Activated naive CD4-positive, alpha-beta T cell treated with anti-CD3 and anti-CD28 coated beads, Interleukin-2, amount 10 ng/mL, durations not matched to agents 7 days and 5 days (primary cell): ENCODE measurements at regions not wholly inside any gene's neighbourhood (a gene's known extent, or its start where the extent isn't known, plus 50 kb on each side); places are given as distances from the start of the nearest gene placed in this dataset.
A peak's percentile ranks its signal among the peaks of the same experiment; 100 is the strongest.

Experiments used
- CTCF ChIA-PET: fragments of 350-600 bp; sonication (Branson Sonifier 250); formaldehyde crosslinking; loops from one replicate; lab custom pipeline; 2021; ENCODE audit warnings: antibody characterized with exemption; lab: Charles Lee
- DNase-seq: peaks from one replicate; pipeline ENCODE4 v3.0.0-alpha.2; 2020
- H3K27ac Mint-ChIP-seq: one replicate; pipeline ENCODE4 v1.8.0; 2021; ENCODE audit warnings: mild to moderate bottlenecking, moderate library complexity, mixed read lengths
- H3K27me3 Mint-ChIP-seq: one replicate; pipeline ENCODE4 v1.8.0; 2021; ENCODE audit warnings: mild to moderate bottlenecking, mixed read lengths
- H3K36me3 Mint-ChIP-seq: one replicate; pipeline ENCODE4 v1.8.0; 2021; ENCODE audit warnings: mixed read lengths
- H3K4me1 Mint-ChIP-seq: one replicate; pipeline ENCODE4 v1.8.0; 2021; ENCODE audit warnings: mixed read lengths
- H3K4me3 Mint-ChIP-seq: one replicate; pipeline ENCODE4 v1.8.0; 2021; ENCODE audit warnings: mild to moderate bottlenecking, moderate library complexity, mixed read lengths
- H3K9me3 Mint-ChIP-seq: one replicate; pipeline ENCODE4 v1.8.0; 2021; ENCODE audit warnings: mixed read lengths

DNA sequence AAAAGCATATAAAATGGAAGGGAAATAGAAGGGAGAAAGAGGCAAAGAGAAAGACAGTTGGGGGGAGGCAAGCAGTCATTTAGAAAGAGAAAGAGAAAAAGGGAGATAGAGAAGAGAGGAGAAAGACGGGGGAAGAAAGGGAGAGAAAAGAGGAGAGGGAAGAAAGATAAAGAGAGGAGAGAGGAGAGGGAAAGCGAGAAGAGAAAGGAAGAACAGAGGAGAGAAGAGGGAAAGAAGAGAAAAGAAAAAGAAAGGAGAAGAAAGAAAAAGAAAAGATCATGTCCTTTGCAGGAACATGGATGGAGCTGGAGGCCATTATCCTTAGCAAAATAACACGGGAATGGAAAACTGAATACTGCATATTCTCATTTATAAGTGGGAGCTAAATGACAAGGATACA, 247.7 kb downstream of the MIAT start:
- Mint-ChIP-seq H3K4me3 (no peak overlapping the region), H3K9me3 (no peaks in the 10 kb centered on the region), H3K27ac (no peak overlapping the region), H3K27me3 (peaks cover 63% of the 10 kb centered on the region), H3K4me1 (peaks cover 6% of the 10 kb centered on the region), H3K36me3 (no peaks in the 10 kb centered on the region)
- CTCF ChIA-PET = no interaction called here
- no peak for DNase-seq

DNA sequence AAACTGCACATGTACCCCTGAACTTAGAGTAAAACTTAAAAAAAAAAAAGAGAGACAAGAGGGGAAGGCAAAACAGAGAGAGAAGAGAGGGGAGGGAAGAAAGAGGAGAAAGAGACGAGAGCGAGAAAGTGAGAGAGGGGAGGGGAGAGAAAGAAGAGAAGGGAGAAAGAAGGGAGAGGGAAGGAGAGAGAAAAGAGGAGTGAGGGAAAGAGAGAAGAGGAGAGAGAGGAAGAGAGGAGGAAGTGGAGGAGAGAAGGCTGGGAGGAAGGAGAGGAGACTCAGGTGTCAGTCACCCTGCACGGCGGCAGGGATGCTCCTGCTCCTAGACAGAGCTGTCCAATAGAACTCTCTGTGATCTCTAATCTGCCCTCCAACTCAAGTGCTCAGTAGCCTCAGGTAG, 248.3 kb downstream of the MIAT start:
- Mint-ChIP-seq H3K27ac (no peak overlapping the region), H3K9me3 (no peaks in the 10 kb centered on the region), H3K4me1 (peaks cover 6% of the 10 kb centered on the region), H3K36me3 (no peaks in the 10 kb centered on the region), H3K27me3 (peaks cover 63% of the 10 kb centered on the region), H3K4me3 (no peak overlapping the region)
- no peak for DNase-seq
- CTCF ChIA-PET = no interaction called here

DNA sequence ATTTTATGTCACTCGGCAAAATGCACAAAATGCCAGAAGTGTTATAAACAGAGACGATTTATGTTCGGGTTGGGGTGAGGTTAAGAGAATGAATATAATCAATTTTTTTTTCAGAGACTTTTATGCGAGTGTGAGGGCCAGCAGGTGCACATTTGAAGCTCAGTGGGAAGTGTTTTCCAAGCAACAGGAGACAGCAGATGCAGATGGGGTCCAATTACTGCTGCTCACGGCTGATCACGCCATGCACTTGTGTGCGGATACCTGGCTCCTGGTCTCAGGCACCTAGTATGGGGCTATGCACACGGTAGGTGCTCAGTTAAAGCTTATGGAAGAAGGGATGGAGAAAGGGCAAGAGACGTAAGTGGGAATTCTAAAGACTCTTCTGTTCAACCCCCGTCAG, 249.1 kb downstream of the MIAT start:
- peaks cover 6% of the 10 kb centered on the region for H3K4me1 Mint-ChIP-seq
- H3K27me3 Mint-ChIP-seq = peaks cover 63% of the 10 kb centered on the region
- no peak overlapping the region for H3K27ac Mint-ChIP-seq
- CTCF ChIA-PET = no interaction called here
- H3K9me3 Mint-ChIP-seq = no peaks in the 10 kb centered on the region
- H3K36me3 Mint-ChIP-seq = no peaks in the 10 kb centered on the region
- H3K4me3 Mint-ChIP-seq = no peak overlapping the region
- no peak for DNase-seq

DNA sequence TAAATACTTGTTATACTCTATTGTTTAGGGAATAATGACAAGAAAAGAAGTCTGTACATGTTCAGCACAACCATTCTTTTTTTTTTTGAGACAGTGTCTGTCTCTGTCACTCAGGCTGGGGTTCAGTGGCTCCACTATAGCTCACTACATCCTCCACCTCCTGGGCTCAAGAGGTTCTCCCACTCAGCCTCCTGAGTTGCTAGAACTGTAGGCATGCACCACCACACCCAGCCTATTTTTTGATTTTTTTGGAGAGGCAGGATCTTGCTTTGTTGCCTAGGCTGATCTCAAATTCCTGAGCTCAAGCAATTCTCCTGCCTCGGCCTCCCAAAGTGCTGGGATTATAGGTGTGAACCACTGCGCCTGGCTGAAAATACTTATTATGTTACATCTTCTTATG, 250.0 kb downstream of the MIAT start:
- Mint-ChIP-seq H3K9me3 (no peaks in the 10 kb centered on the region), H3K27ac (no peak overlapping the region), H3K27me3 (peaks cover 57% of the 10 kb centered on the region), H3K4me1 (peaks cover 6% of the 10 kb centered on the region), H3K4me3 (no peak overlapping the region), H3K36me3 (no peaks in the 10 kb centered on the region)
- CTCF ChIA-PET = no interaction called here
- DNase-seq = no peak

DNA sequence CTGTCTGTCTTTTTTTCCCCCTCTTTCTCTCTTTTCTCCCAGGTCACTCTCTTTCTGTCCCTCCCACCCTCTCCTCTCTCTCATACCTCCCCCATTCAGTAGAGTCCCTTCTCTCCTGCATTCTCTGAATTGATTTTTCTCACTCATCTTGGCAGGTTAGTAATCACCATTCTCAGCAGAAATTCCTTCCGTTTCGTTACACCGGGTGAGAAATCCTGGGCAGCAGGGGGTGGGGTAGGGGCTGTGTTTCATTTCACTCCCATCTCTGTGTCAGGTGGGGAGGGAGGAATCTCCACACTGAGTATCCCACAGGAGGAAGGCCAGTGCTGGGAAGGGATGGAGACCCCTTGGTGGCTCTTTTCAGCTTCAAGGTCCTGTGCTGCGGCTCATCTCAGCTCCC, 253.5 kb downstream of the MIAT start:
- no peak overlapping the region for H3K27ac Mint-ChIP-seq
- CTCF ChIA-PET = no interaction called here
- no peak for DNase-seq
- no peaks in the 10 kb centered on the region for H3K4me1 Mint-ChIP-seq
- no peak overlapping the region for H3K4me3 Mint-ChIP-seq
- H3K9me3 Mint-ChIP-seq = no peaks in the 10 kb centered on the region
- H3K36me3 Mint-ChIP-seq = no peaks in the 10 kb centered on the region
- peaks cover 40% of the 10 kb centered on the region for H3K27me3 Mint-ChIP-seq

DNA sequence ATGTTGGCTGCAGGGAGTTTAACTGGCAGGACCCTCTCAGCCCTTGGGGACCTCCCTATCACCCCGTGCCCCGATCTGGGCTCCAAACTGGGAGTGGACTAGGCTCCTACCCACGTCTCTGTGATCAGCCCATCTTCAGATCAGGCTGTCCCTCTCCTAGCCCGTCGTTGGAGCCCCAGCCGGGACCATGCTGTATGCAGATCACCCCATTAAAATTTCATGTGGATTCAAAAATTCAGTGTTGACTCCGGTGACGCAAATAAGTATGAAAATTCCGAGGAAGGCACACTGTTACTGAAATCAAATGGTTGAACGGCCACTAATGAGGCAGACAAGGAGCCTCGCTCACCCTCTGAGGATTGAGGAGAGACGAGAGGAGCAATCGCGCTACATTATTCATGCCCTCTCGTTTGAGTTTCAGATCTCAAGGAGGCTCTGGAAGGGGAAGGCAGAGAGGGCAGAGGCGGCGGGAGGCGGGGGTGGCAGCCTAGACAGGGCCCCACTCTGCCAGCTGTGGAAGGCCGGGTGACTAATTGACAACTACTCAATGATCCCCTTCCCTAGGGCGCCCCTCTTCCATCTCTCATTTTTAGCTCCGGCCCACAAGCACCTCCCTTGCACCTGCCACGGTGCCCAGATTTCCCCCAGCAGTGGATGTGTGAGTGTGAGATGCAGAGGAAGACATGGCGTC, 255.4 kb downstream of the MIAT start:
- CTCF ChIA-PET = no interaction called here
- Mint-ChIP-seq H3K27ac (no peak overlapping the region), H3K4me1 (no peaks in the 10 kb centered on the region), H3K9me3 (no peaks in the 10 kb centered on the region), H3K27me3 (peaks cover 36% of the 10 kb centered on the region), H3K4me3 (no peak overlapping the region), H3K36me3 (no peaks in the 10 kb centered on the region)
- DNase-seq = no peak

DNA sequence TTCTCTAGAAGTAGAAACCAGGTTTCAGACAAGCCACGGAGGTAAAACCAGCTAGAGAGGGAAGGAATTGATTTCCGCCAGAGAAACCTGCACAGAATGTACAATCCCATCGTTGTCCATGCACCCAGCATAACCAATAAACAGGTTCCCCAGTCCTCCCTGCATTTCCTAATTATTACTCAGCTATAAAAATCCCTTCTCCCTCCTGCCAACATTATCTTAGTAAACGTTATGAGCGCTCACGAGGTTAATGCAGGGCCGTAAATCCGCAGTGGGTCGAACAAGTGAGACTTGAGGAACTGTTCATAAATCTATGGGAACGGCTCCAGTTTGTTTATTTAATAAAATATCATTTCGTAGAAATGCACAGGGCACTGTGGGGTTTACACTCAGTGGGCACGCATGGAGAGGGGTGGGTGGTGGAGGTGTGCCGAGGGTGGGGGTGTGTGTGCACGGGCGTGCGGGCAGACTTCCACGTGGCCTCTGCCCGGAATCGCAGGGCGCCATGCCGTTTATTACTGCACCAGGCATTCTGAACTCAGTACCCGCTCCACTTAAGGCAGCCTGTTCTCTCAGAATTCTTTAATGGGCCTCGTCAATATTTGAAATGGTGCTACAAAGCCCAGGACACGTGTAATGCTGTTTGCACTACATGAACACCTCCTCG, 257.3 kb downstream of the MIAT start:
- Mint-ChIP-seq H3K27me3 (peaks cover 36% of the 10 kb centered on the region), H3K4me1 (no peaks in the 10 kb centered on the region)

DNA sequence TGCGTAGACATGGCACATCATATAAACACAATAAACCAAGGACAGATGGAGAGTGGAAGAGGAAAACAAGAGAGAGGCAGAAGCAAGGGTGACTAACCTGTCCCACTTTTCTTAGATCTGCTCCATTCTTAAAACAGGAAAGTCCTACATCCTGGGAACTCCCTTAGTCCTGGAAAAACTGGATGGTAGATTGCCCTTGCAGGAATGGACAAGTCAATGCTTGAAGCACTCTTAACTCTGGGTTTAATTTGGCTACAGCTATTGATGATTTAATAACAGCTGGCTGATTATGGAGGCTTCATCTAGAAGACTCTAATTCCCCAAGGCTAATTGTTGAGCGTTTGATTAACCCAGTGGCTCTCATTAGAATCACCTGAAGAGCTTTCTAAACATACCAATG, 258.8 kb downstream of the MIAT start:
- Mint-ChIP-seq H3K36me3 (no peaks in the 10 kb centered on the region), H3K9me3 (no peaks in the 10 kb centered on the region), H3K27ac (no peak overlapping the region), H3K4me1 (no peaks in the 10 kb centered on the region), H3K27me3 (peaks cover 23% of the 10 kb centered on the region), H3K4me3 (no peak overlapping the region)
- CTCF ChIA-PET = no interaction called here
- DNase-seq = no peak

More for the DNA sequence above, 257.3 kb downstream of the MIAT start:
- CTCF ChIA-PET = no interaction called here
- Mint-ChIP-seq H3K27ac (no peak overlapping the region), H3K36me3 (no peaks in the 10 kb centered on the region), H3K4me3 (no peak overlapping the region), H3K9me3 (no peaks in the 10 kb centered on the region)
- no peak for DNase-seq

DNA sequence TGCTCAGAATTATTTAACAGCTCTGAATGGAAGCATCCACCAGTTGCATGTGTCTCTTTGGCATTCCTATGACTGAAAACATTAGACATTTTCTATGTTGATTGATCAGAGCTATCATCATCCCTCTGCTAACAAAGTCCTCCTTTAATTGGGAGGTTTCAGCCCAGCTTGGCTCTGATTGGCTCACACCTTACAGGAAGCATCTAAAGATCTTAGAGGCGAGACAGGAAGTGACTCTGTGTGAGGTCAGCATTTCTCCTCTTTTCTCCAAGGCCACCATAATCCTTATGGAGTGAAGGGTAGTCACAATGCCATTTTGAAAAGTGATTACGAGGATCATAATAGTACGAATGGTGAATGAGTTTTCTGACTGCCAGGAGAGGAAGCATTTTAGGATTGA, 260.8 kb downstream of the MIAT start:
- Mint-ChIP-seq H3K4me1 (no peaks in the 10 kb centered on the region), H3K27me3 (peaks cover 13% of the 10 kb centered on the region), H3K27ac (no peak overlapping the region), H3K9me3 (no peaks in the 10 kb centered on the region), H3K36me3 (no peaks in the 10 kb centered on the region), H3K4me3 (no peak overlapping the region)
- CTCF ChIA-PET = interaction anchor here (1.0 kb wide), 1 partner anchor 10 kb away, joined by 4 read pairs; no protein-coding TSS in a partner anchor
- no peak for DNase-seq

DNA sequence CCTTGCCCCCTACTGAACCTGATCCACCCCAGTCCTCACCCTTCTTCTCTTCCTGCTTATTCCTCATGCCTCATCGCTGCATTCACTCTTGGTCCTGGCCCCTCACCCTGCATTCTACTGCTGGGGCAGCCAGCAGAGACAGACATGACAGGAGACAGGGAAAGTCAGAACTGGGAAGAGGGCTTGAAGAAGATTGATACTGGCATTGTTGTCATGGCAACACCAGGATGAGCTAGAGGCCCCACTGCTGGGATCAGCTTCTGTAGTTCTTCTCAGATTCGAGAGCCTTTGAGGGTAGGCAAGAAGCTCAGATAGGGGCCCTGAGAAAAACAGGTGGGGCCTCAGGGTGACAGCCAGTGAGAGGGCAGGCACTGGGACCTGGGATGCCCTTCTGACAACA, 264.3 kb downstream of the MIAT start:
- Mint-ChIP-seq H3K4me1 (no peaks in the 10 kb centered on the region), H3K27ac (no peak overlapping the region), H3K27me3 (peaks cover 4% of the 10 kb centered on the region), H3K36me3 (no peaks in the 10 kb centered on the region), H3K9me3 (no peaks in the 10 kb centered on the region), H3K4me3 (no peak overlapping the region)
- CTCF ChIA-PET = no interaction called here
- no peak for DNase-seq

DNA sequence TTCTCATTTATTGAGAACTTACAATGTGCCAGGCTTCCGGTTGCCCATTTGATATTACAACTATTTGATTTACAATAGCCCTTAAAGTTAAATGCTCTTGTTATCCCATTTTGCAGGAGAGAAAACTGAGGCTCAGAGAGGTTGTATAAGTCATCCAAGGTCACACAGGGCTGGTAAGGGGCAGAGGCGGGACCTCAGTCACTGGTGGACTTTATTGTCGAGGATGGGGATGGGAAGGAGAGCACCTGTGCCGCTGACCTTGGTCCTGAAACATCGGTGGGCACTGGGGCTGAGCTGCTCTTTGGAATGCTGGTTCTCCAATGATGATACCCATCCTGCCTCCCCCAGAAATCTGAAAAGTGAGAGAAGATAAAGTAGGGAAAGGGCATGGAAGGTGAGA, 265.4 kb downstream of the MIAT start:
- Mint-ChIP-seq H3K9me3 (no peaks in the 10 kb centered on the region), H3K36me3 (no peaks in the 10 kb centered on the region), H3K27ac (no peak overlapping the region), H3K4me1 (no peaks in the 10 kb centered on the region), H3K4me3 (no peak overlapping the region), H3K27me3 (peaks cover 4% of the 10 kb centered on the region)
- CTCF ChIA-PET = no interaction called here
- peak; percentile 35 for DNase-seq

DNA sequence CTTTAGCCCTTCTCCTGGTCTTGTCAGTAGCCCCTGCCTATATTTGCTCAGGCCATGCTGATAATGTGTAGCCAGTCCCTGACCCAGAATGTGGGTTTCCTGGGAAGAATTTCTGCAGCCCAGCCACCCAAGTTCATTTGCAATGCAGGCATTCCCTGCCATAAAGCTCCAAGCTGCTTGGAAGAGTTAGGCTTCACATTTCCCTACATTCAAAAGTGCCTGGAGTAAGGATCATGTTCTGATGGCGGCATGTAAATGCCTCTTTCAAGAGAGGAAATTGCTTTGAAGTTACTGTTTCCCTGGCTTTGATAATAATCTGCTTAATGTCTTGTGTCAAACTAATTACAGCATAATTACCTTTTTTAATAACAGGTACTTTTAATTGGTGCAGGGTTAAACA, 266.1 kb downstream of the MIAT start:
- CTCF ChIA-PET = no interaction called here
- no peak overlapping the region for H3K27ac Mint-ChIP-seq

DNA sequence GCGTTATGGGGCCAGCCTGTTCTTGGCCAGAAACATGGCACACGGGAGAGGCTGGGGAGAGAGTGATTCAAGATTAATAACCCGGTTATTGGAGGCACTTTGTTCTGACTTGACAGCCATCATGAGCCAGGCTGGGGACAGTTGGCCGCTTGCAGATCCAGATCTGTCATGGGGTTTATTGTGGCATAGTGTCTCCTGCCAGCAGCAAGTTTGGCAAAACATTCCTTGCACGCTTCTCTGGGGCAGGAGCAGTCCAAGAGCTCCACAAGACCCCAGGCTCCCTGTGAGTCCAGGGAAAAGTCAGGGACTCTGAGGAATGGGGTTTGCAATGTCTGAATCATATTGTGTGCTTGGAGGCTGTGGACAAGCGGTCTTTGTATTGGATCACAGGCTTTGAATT, 270.4 kb downstream of the MIAT start:
- no peaks in the 10 kb centered on the region for H3K9me3 Mint-ChIP-seq
- CTCF ChIA-PET = interaction anchor here (1.1 kb wide), 1 partner anchor 10 kb away, joined by 4 read pairs; no protein-coding TSS in a partner anchor
- DNase-seq = no peak
- H3K36me3 Mint-ChIP-seq = no peaks in the 10 kb centered on the region
- peaks cover 3% of the 10 kb centered on the region for H3K27me3 Mint-ChIP-seq
- no peaks in the 10 kb centered on the region for H3K4me1 Mint-ChIP-seq
- H3K4me3 Mint-ChIP-seq = no peak overlapping the region
- no peak overlapping the region for H3K27ac Mint-ChIP-seq

More for the DNA sequence above, 266.1 kb downstream of the MIAT start:
- DNase-seq = no peak
- Mint-ChIP-seq H3K36me3 (no peaks in the 10 kb centered on the region), H3K27me3 (peaks cover 4% of the 10 kb centered on the region), H3K4me1 (no peaks in the 10 kb centered on the region), H3K9me3 (no peaks in the 10 kb centered on the region), H3K4me3 (no peak overlapping the region)

DNA sequence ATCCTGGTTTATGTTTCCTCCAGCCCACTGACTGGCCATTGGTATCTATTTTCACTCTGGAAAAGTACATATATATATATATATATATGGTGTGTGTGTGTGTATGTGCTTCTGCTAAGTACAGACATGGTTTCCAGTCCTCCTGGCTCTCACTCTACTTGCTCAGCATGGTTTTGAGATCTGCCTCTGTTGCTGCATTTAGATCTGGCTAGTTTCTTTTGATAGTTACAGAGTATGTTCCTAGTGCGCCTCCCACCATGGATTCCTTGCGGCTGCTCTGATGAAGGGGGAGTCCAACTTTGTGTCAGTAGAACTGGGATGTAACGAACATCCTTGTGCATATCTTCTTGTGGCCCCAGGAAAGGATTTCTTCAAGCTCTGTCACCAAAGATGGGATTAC, 274.1 kb downstream of the MIAT start:
- no peaks in the 10 kb centered on the region for H3K27me3 Mint-ChIP-seq
- CTCF ChIA-PET = no interaction called here
- H3K36me3 Mint-ChIP-seq = no peaks in the 10 kb centered on the region
- no peaks in the 10 kb centered on the region for H3K9me3 Mint-ChIP-seq
- no peaks in the 10 kb centered on the region for H3K4me1 Mint-ChIP-seq
- DNase-seq = no peak
- H3K4me3 Mint-ChIP-seq = no peak overlapping the region
- no peak overlapping the region for H3K27ac Mint-ChIP-seq

DNA sequence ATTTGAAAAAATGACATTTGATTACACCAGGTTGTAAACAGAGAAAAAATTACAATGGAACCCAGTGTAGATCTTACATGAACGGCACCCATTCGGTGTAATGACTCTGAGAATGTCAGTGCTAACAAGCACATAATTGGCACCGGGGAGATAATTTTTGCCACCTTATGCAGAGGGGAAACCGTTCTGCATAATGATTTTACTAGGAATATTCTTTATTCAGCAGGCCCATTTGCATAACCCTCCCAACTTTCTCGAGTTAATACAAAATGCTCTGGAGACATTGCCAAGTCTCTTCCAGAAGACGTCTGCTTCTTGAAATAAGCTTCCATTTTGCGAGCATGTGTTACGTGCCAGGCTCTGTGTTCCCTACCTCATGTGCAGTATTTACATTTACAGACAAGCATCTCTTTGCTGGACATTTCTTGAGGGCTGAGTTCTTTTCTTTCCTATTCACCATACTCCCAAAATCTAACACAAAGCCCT, 275.8 kb downstream of the MIAT start:
- Mint-ChIP-seq H3K4me1 (no peaks in the 10 kb centered on the region), H3K27me3 (no peaks in the 10 kb centered on the region), H3K9me3 (peaks cover 3% of the 10 kb centered on the region), H3K4me3 (no peak overlapping the region), H3K36me3 (no peaks in the 10 kb centered on the region), H3K27ac (no peak overlapping the region)
- CTCF ChIA-PET = no interaction called here
- DNase-seq = no peak
